Trophoblast cell (in vitro differentiated cells and primary cell): ENCODE measurements at regions not wholly inside any gene's neighbourhood (a gene's known extent, or its start where the extent isn't known, plus 50 kb on each side); places are given as distances from the start of the nearest gene placed in this dataset.
"Not testable (repeated sequence)": the region's sequence is repeated elsewhere in the genome, so short reads cannot be mapped to it uniquely, and the experiment has no call there.

Experiments
- DNase-seq, 2 donors: peaks; one replicate each; pipeline ENCODE4 v3.0.0-alpha.2; 2016
- H2AFZ ChIP-seq: 2 replicates; pipeline ENCODE4 v1.6.1; 2013; ENCODE audit warnings: low read length, moderate library complexity, mild to moderate bottlenecking; ENCODE audit not compliant: insufficient read depth, poor library complexity
- H2AK5ac ChIP-seq: 2 replicates; pipeline ENCODE4 v1.6.1; 2013; ENCODE audit warnings: mild to moderate bottlenecking, low read length
- H2BK120ac ChIP-seq: 2 replicates; pipeline ENCODE4 v1.6.1; 2013; ENCODE audit warnings: low read length, mild to moderate bottlenecking, moderate library complexity; ENCODE audit not compliant: insufficient read depth, poor library complexity
- H2BK12ac ChIP-seq: 2 replicates; pipeline ENCODE4 v1.6.1; 2013; ENCODE audit warnings: mild to moderate bottlenecking, low read length, moderate library complexity
- H2BK5ac ChIP-seq: 2 replicates; pipeline ENCODE4 v1.6.1; 2013; ENCODE audit warnings: low read length, low read depth, moderate library complexity, mild to moderate bottlenecking; ENCODE audit not compliant: poor library complexity
- H3K14ac ChIP-seq: 2 replicates; pipeline ENCODE4 v1.6.1; 2013; ENCODE audit warnings: mild to moderate bottlenecking, low read length
- H3K18ac ChIP-seq: 2 replicates; pipeline ENCODE4 v1.6.1; 2013; ENCODE audit warnings: mild to moderate bottlenecking, low read length
- H3K23ac ChIP-seq: 2 replicates; pipeline ENCODE4 v1.6.1; 2013; ENCODE audit warnings: low read length
- H3K27ac ChIP-seq: 2 replicates; pipeline ENCODE4 v1.5.1; 2013; ENCODE audit warnings: low read depth, mild to moderate bottlenecking, inconsistent platforms, low read length, moderate library complexity
- H3K27me3 ChIP-seq: 2 replicates; pipeline ENCODE4 v1.6.1; 2013; ENCODE audit warnings: inconsistent platforms, mild to moderate bottlenecking, low read length, moderate library complexity; ENCODE audit not compliant: insufficient read depth
- H3K36me3 ChIP-seq, 2 experiments: 1 replicate in 1 of 2; 2 replicates in 1 of 2; pipeline ENCODE4 v1.6.1; 2013; ENCODE audit warnings: low read length in 2 of 2, mild to moderate bottlenecking in 2 of 2, moderate library complexity in 1 of 2; ENCODE audit not compliant: insufficient read depth in 2 of 2, control insufficient read depth in 1 of 2
- H3K4ac ChIP-seq: 2 replicates; pipeline ENCODE4 v1.6.1; 2013; ENCODE audit warnings: low read depth, mild to moderate bottlenecking, low read length, moderate library complexity
- H3K4me1 ChIP-seq, 2 experiments: 1 replicate in 1 of 2; 2 replicates in 1 of 2; pipeline ENCODE4 v1.6.1; 2013; ENCODE audit warnings: low read length in 2 of 2, mild to moderate bottlenecking in 2 of 2, moderate library complexity in 1 of 2; ENCODE audit not compliant: insufficient read depth in 2 of 2, control insufficient read depth in 1 of 2
- H3K4me2 ChIP-seq: 2 replicates; pipeline ENCODE4 v1.6.1; 2013; ENCODE audit warnings: inconsistent platforms, mild to moderate bottlenecking, low read length, moderate library complexity
- H3K4me3 ChIP-seq: 2 replicates; pipeline ENCODE4 v1.5.1; 2013; ENCODE audit warnings: mild to moderate bottlenecking, low read depth, low read length, inconsistent platforms
- H3K79me1 ChIP-seq: one replicate; pipeline ENCODE4 v1.6.1; 2013; ENCODE audit warnings: low read length
- H3K79me2 ChIP-seq: 2 replicates; pipeline ENCODE4 v1.6.1; 2013; ENCODE audit warnings: low read length, mild to moderate bottlenecking; ENCODE audit not compliant: control insufficient read depth, insufficient read depth, poor library complexity
- H3K9ac ChIP-seq: 2 replicates; pipeline ENCODE4 v1.6.1; 2013; ENCODE audit warnings: mild to moderate bottlenecking, low read length
- H3K9me3 ChIP-seq: 2 replicates; pipeline ENCODE4 v1.6.1; 2013; ENCODE audit warnings: low read depth, mild to moderate bottlenecking, control low read depth, inconsistent platforms, low read length; ENCODE audit not compliant: insufficient read depth
- H4K12ac ChIP-seq: 2 replicates; pipeline ENCODE4 v1.6.1; 2013; ENCODE audit warnings: low read depth, mild to moderate bottlenecking, low read length, moderate library complexity
- H4K8ac ChIP-seq: 2 replicates; pipeline ENCODE4 v1.6.1; 2013; ENCODE audit warnings: low read depth, mild to moderate bottlenecking, low read length, moderate library complexity
- H4K91ac ChIP-seq: one replicate; pipeline ENCODE4 v1.6.1; 2013; ENCODE audit warnings: low read depth, mild to moderate bottlenecking, low read length, moderate library complexity
- WGBS: extraction: QIAGEN DNeasy Blood & Tissue Kit; methylation state at CpG from one replicate; pipeline ENCODE4 v1.1.7; 2013; ENCODE audit warnings: missing lambda C conversion rate; ENCODE audit not compliant: insufficient read length, insufficient coverage; ENCODE audit errors: extremely low coverage; 5-methylcytosine and 5-hydroxymethylcytosine counted together

DNA sequence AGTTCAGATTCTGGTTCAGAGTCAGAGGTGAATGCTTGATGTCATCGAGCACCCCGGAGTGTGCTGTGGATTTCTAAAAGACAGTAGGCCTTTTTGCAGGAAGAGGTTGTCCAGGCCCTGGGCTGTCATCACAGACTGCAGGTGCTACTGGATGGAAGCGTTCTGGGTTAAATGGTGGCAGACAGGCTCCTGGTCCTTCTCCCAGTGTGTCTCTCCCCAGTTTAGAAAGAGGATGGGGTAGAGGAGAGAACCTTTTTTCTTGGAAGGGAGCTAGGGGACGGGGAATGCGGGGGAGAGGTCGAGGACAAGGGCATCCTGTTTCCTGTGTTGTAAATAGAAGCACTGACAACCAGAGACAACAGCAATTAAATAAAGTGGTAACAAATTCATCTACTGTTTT, 102.3 kb upstream of the NUDT6 start:
- WGBS: no CpG with 5 or more reads among the region's 6 CpGs
- Histone ChIP-seq H3K27ac (no peak overlapping the region), H3K9me3 (no peaks in the 10 kb centered on the region), H4K8ac (no peak overlapping the region), H3K4me1 (peaks cover 0 to 9% of the 10 kb centered on the region in 2 experiments), H2BK120ac (no peak overlapping the region), H3K18ac (no peak overlapping the region), H2BK12ac (no peak overlapping the region), H2BK5ac (no peak overlapping the region), H3K36me3 (no peaks in the 10 kb centered on the region), H3K23ac (no peak overlapping the region), H3K4ac (no peak overlapping the region), H2AK5ac (no peak overlapping the region), H3K14ac (no peak overlapping the region), H3K27me3 (no peaks in the 10 kb centered on the region), H2AFZ (no peak overlapping the region), H3K79me2 (no peaks in the 10 kb centered on the region), H3K4me2 (no peak overlapping the region), H4K12ac (no peak overlapping the region), H3K9ac (no peak overlapping the region), H3K79me1 (no peaks in the 10 kb centered on the region), H4K91ac (no peak overlapping the region), H3K4me3 (no peak overlapping the region)
- DNase-seq: no peak

DNA sequence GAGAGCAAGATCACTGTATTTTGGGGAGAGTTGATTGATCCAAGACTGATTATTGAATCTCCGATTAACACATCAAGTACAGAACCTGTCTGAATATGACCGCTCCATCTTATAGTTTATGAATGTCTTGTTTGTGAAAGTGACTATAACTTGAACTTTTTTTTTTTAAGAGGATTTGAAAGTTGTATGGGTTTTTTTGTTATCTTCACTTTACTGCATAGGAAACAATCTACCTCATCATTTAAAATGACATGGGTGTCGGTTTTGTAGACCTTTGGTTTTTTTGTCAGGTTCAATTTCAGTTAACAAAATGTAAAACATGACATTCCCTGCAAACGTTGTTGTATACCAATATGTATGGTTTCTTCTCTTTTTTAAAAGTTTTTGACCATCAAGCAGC, 103.0 kb upstream of the NUDT6 start:
- H3K4me3 ChIP-seq: no peak overlapping the region
- no peak overlapping the region for H2AFZ ChIP-seq
- no peak overlapping the region for H2BK120ac ChIP-seq
- WGBS: no CpG with 5 or more reads among the region's 4 CpGs
- no peak overlapping the region for H3K4me2 ChIP-seq
- H4K8ac ChIP-seq: no peak overlapping the region
- no peak overlapping the region for H3K9ac ChIP-seq
- H3K23ac ChIP-seq: no peak overlapping the region
- no peak overlapping the region for H4K91ac ChIP-seq
- H3K9me3 ChIP-seq: no peaks in the 10 kb centered on the region
- no peaks in the 10 kb centered on the region for H3K79me1 ChIP-seq
- H2BK12ac ChIP-seq: no peak overlapping the region
- H3K27ac ChIP-seq: no peak overlapping the region
- no peak overlapping the region for H3K18ac ChIP-seq
- H3K36me3 ChIP-seq: no peaks in the 10 kb centered on the region
- H3K27me3 ChIP-seq: no peaks in the 10 kb centered on the region
- H2AK5ac ChIP-seq: no peak overlapping the region
- no peaks in the 10 kb centered on the region for H3K79me2 ChIP-seq
- no peak for DNase-seq
- H2BK5ac ChIP-seq: no peak overlapping the region
- no peak overlapping the region for H3K14ac ChIP-seq
- H3K4me1 ChIP-seq: peaks cover 0 to 9% of the 10 kb centered on the region in 2 experiments
- H4K12ac ChIP-seq: no peak overlapping the region
- H3K4ac ChIP-seq: no peak overlapping the region

DNA sequence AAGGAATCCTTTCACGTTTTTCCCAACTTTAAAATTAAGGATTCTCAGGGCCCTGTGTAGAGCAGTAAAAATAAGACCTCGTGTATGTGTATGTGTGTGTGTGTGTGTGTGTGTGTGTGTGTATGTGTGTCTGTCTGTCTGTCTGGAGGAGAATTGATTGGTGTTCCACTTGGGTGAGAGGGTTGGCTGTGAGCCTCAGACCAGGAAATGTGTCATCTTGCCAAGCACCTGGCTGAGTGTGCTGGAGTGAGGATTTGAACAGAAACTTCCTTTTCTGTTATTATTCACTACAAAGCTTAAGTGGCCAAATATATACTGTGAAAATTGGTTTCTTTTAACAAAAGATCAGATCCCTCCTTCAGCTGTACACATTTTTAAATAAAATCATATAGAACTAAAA, 103.6 kb upstream of the NUDT6 start:
- H3K79me2 ChIP-seq, H3K27ac ChIP-seq, H3K23ac ChIP-seq, DNase-seq, H2AFZ ChIP-seq, H2AK5ac ChIP-seq, H2BK5ac ChIP-seq, H3K36me3 ChIP-seq, H3K14ac ChIP-seq, H3K9ac ChIP-seq, H3K27me3 ChIP-seq, H4K12ac ChIP-seq, H3K4me2 ChIP-seq, H4K8ac ChIP-seq, H3K9me3 ChIP-seq, H3K79me1 ChIP-seq, H3K4me1 ChIP-seq, H3K4ac ChIP-seq, H2BK12ac ChIP-seq, H3K4me3 ChIP-seq, H2BK120ac ChIP-seq, H3K18ac ChIP-seq, H4K91ac ChIP-seq: not testable (repeated sequence)
- WGBS: no CpG with 5 or more reads among the region's 2 CpGs

DNA sequence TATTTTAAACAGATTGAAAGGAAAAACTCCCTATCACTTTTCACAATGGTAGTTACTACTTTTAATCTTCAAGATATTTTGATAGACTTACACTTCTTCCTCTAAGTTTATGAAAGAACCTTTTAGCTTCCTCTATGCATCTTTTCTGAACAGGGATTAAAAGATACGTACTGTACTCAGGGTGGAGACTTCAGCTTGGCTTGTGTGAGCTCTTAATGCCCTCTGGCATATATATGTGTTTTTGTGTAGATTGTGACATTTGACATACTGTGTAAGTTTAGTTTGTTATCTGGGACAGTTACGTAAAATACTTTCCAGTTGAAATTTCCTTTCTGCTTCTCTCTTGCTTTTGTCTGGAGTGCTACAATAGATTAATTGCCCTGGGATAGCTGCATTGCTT, 109.3 kb upstream of the NUDT6 start:
- no peak overlapping the region for H4K12ac ChIP-seq
- no peak overlapping the region for H3K14ac ChIP-seq
- H3K18ac ChIP-seq: no peak overlapping the region
- peaks cover 2% of the 10 kb centered on the region in 2 experiments for H3K4me1 ChIP-seq
- no peak overlapping the region for H3K9ac ChIP-seq
- no peak overlapping the region for H2BK120ac ChIP-seq
- H3K4me2 ChIP-seq: no peak overlapping the region
- H3K9me3 ChIP-seq: no peaks in the 10 kb centered on the region
- no peaks in the 10 kb centered on the region for H3K79me2 ChIP-seq
- no peak overlapping the region for H4K91ac ChIP-seq
- WGBS: no CpG with 5 or more reads among the region's 2 CpGs
- H2BK12ac ChIP-seq: no peak overlapping the region
- H3K27me3 ChIP-seq: no peaks in the 10 kb centered on the region
- H2AFZ ChIP-seq: no peak overlapping the region
- H3K4me3 ChIP-seq: no peak overlapping the region
- H3K23ac ChIP-seq: no peak overlapping the region
- H3K4ac ChIP-seq: no peak overlapping the region
- H2AK5ac ChIP-seq: no peak overlapping the region
- no peak for DNase-seq
- H2BK5ac ChIP-seq: no peak overlapping the region
- H3K27ac ChIP-seq: no peak overlapping the region
- no peaks in the 10 kb centered on the region for H3K36me3 ChIP-seq
- no peaks in the 10 kb centered on the region for H3K79me1 ChIP-seq
- H4K8ac ChIP-seq: no peak overlapping the region
